ENCODE measurements at regions not wholly inside any gene's neighbourhood (a gene's known extent, or its start where the extent isn't known, plus 50 kb on each side); places are given as distances from the start of the nearest gene placed in this dataset.
"Not testable (repeated sequence)": the region's sequence is repeated elsewhere in the genome, so short reads cannot be mapped to it uniquely, and the experiment has no call there.

DNA sequence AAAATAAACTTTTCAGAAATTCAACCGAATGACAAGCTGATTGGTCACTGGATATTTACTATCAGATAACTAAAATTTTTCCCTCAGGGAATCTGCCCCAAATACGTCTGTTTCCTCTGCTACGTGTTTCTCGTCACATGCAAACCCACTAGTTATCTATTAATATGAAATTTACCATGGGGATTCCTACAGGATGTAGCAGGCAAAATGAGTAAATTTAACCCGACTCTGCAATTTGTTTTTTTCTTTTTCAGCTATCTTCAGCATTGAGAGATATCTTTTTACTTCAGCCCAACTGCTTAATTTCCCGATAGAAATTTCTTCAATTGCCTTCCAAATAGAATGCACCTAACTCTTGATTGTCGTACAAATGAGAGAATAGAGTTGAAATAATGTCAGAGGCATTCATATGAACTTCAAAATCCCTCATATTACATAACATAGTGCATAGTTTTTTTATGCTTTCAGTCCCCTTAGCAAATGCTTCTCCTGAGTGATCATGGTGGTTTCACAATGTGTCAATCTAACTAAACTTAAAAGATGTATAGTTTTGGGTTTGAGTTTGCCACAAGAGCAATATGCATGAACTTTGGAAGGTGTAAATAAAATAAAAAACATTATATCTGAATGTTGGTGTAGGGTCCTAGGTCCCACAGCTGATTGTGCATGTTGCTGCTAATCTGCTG is 913.1 kb upstream of the GRIA3 start:
- TF ChIP-seq, protein P1, sequence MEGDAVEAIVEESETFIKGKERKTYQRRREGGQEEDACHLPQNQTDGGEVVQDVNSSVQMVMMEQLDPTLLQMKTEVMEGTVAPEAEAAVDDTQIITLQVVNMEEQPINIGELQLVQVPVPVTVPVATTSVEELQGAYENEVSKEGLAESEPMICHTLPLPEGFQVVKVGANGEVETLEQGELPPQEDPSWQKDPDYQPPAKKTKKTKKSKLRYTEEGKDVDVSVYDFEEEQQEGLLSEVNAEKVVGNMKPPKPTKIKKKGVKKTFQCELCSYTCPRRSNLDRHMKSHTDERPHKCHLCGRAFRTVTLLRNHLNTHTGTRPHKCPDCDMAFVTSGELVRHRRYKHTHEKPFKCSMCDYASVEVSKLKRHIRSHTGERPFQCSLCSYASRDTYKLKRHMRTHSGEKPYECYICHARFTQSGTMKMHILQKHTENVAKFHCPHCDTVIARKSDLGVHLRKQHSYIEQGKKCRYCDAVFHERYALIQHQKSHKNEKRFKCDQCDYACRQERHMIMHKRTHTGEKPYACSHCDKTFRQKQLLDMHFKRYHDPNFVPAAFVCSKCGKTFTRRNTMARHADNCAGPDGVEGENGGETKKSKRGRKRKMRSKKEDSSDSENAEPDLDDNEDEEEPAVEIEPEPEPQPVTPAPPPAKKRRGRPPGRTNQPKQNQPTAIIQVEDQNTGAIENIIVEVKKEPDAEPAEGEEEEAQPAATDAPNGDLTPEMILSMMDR (IDR thresholded peaks at IDR 0.05) = no peak
- intact Hi-C loops (cut with DNase I) = no loop called here
- H3K9me3 ChIP-seq = peaks cover 8% of the 10 kb centered on the region
- peaks cover 0 to 2% (median 0%) of the 10 kb centered on the region in 3 donors for H3K27me3 ChIP-seq (ENCODE audit: insufficient read depth in 3 of 3, low read length in 2 of 3)
- H3K4me3 ChIP-seq = no peak overlapping the region
- DNase-seq = no peak
- ATAC-seq = no peak
- 72 to 76% (median 75%) methylated on average over 7 of the region's 7 CpGs for WGBS, 3 donors
- no peaks in the 10 kb centered on the region for H3K4me1 ChIP-seq
- no peaks in the 10 kb centered on the region for H3K36me3 ChIP-seq (ENCODE audit: insufficient read depth in 1 of 2, low read depth in 1 of 2)
- no peak overlapping the region for H3K27ac ChIP-seq

DNA sequence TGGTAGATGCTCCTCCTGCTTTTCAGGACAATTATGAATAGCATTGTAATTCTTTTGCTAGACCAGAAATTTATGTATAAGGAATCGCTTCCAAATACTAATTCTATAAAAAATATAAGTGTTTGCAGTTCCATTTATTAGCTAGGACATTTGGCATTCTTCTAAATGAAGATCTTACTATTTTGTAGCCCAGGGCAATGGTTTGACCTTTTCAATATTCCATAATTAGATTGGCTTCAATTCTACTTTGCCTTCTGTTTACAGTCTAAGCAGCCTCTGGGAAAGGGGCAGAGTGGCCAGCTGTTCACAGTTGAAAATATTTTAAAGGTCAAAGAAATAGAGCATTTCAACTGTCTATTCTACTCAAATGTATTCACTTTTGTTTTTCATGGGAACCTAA is 912.1 kb upstream of the GRIA3 start:
- no peak for DNase-seq
- Histone ChIP-seq H3K27me3 (ENCODE audit: insufficient read depth in 3 of 3, low read length in 2 of 3) (peaks cover 0 to 2% (median 0%) of the 10 kb centered on the region in 3 donors), H3K4me1 (no peaks in the 10 kb centered on the region), H3K36me3 (ENCODE audit: insufficient read depth in 1 of 2, low read depth in 1 of 2) (no peaks in the 10 kb centered on the region), H3K9me3 (peaks cover 8% of the 10 kb centered on the region), H3K4me3 (no peak overlapping the region), H3K27ac (no peak overlapping the region)
- WGBS, 3 donors = 47 to 65% (median 63%) methylated on average over 1 of the region's 1 CpG
- no peak for ATAC-seq
- TF ChIP-seq, protein P1 (IDR thresholded peaks at IDR 0.05) = no peak
- intact Hi-C loops (cut with DNase I) = no loop called here

DNA sequence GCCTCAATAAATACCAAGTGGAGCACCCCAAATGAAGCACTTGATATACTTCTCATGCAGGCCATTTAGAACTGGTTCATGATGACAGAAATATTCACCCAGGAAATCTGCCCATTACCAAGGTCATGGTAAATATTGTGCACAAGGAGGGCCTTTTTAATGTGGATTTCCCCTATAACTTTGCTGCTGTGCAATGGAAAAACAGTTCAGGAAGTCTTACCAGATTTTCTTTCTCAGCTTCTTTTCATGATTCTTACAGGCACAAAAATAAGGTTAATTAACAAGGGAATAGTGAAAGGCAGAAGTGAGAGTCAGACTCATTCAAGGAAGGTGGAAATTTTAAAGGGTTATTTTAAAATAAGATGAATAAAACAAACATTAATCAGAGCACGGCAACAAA is 904.3 kb upstream of the GRIA3 start:
- H3K4me3 ChIP-seq = no peak overlapping the region
- no peak overlapping the region for H3K27ac ChIP-seq
- 86 to 94% (median 88%) methylated on average over 1 of the region's 1 CpG for WGBS, 3 donors
- H3K27me3 ChIP-seq (ENCODE audit: insufficient read depth in 3 of 3, low read length in 2 of 3) = no peaks in the 10 kb centered on the region
- no peaks in the 10 kb centered on the region for H3K36me3 ChIP-seq (ENCODE audit: insufficient read depth in 1 of 2, low read depth in 1 of 2)
- DNase-seq = no peak
- no peak for ATAC-seq
- peaks cover 2% of the 10 kb centered on the region for H3K9me3 ChIP-seq
- no peaks in the 10 kb centered on the region for H3K4me1 ChIP-seq
- TF ChIP-seq, protein P1 (IDR thresholded peaks at IDR 0.05) = no peak
- intact Hi-C loops (cut with DNase I) = no loop called here

GRCh38 chrX:122299822-122300221 is 884.3 kb upstream of the GRIA3 start:
- H3K27ac ChIP-seq; H3K27me3 ChIP-seq (ENCODE audit: insufficient read depth in 3 of 3, low read length in 2 of 3); DNase-seq; H3K9me3 ChIP-seq; intact Hi-C loops (cut with DNase I); H3K36me3 ChIP-seq (ENCODE audit: insufficient read depth in 1 of 2, low read depth in 1 of 2); ATAC-seq; H3K4me3 ChIP-seq; H3K4me1 ChIP-seq: not testable (repeated sequence)
- 79 to 95% (median 92%) methylated on average over 5 of the region's 5 CpGs for WGBS, 3 donors

- no peak for ATAC-seq
- Histone ChIP-seq H3K27ac (no peak overlapping the region), H3K36me3 (ENCODE audit: insufficient read depth in 1 of 2, low read depth in 1 of 2) (no peaks in the 10 kb centered on the region), H3K4me1 (no peaks in the 10 kb centered on the region), H3K9me3 (no peaks in the 10 kb centered on the region), H3K4me3 (no peak overlapping the region), H3K27me3 (ENCODE audit: insufficient read depth in 3 of 3, low read length in 2 of 3) (no peaks in the 10 kb centered on the region)
- DNase-seq = no peak
- TF ChIP-seq, protein P1 (IDR thresholded peaks at IDR 0.05) = no peak
- intact Hi-C loops (cut with DNase I) = no loop called here
These were observed 882.6 kb upstream of the GRIA3 start for GRCh38 chrX:122301491-122301890.
